ENCODE measurements at regions not wholly inside any gene's neighbourhood (a gene's known extent, or its start where the extent isn't known, plus 50 kb on each side); places are given as distances from the start of the nearest gene placed in this dataset.

DNA sequence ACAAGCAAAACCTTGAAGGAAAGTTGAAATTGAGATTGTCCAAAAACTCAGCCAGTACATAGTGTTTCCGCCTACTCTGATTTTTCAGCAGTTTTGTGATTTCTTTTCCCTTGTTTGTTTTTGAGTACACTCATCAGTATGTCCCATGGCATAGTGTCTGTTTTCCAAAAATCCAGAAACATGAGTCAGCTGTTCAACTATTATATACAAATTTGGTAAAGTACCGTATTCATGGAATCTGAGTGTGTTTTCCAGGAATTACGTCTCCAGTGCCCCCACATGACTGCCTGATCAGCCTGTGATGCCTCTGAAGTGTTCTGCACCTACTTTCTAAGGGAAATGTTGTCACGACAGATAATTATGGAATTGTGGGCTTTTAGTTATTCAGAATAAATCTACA lies 186.8 kb downstream of the LTN1 start:
- no peaks in the 10 kb centered on the region for H3K36me3 ChIP-seq (ENCODE audit: insufficient read depth, low read length)
- H3K4me3 ChIP-seq (ENCODE audit: low read length), result no peak overlapping the region
- no peaks in the 10 kb centered on the region for H3K4me1 ChIP-seq (ENCODE audit: insufficient read depth, low read length)
- 82% methylated on average over 4 of the region's 4 CpGs for WGBS
- no peak overlapping the region for H3K9ac ChIP-seq (ENCODE audit: low read depth, low read length)
- H3K27me3 ChIP-seq (ENCODE audit: insufficient read depth, low read length), result no peaks in the 10 kb centered on the region
- no peak overlapping the region for H3K27ac ChIP-seq (ENCODE audit: low read depth, low read length)
- H3K9me3 ChIP-seq (ENCODE audit: insufficient read depth, low read depth, low read length), result peaks cover 3% of the 10 kb centered on the region; the same call in 1 of the 2 replicates

DNA sequence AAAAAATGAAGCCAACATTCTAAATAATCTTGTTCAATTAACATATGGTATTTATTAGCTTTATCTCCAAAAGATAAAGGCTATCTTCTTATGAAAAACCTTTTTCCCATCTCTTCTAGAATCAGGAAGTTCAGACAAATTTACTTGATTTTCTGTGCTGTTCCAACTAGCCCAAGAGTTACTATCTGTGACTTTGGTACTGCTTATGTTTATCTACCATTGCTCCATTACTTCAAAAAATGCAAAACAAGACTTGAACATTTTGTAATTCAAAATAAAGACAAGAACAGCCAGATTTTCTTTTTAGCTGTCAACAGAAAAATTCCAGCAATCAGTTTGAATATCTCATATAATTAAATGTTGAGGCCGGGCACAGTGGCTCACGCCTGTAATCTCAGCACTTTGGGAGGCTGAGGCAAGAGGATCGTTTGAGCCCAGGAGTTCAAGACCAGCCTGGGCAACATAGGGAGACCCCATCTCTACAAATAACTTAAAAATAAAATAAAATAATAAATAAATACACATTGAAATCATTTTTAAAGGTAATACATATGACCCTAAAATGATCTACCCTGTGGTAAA lies 188.5 kb downstream of the LTN1 start:
- no peaks in the 10 kb centered on the region for H3K36me3 ChIP-seq (ENCODE audit: insufficient read depth, low read length)
- 97% methylated on average over 3 of the region's 3 CpGs for WGBS
- no peak overlapping the region for H3K9ac ChIP-seq (ENCODE audit: low read depth, low read length)
- no peaks in the 10 kb centered on the region for H3K27me3 ChIP-seq (ENCODE audit: insufficient read depth, low read length)
- no peak overlapping the region for H3K27ac ChIP-seq (ENCODE audit: low read depth, low read length)
- no peaks in the 10 kb centered on the region for H3K4me1 ChIP-seq (ENCODE audit: insufficient read depth, low read length)
- H3K9me3 ChIP-seq (ENCODE audit: insufficient read depth, low read depth, low read length), result peaks cover 3% of the 10 kb centered on the region; the same call in 1 of the 2 replicates
- H3K4me3 ChIP-seq (ENCODE audit: low read length), result no peak overlapping the region

DNA sequence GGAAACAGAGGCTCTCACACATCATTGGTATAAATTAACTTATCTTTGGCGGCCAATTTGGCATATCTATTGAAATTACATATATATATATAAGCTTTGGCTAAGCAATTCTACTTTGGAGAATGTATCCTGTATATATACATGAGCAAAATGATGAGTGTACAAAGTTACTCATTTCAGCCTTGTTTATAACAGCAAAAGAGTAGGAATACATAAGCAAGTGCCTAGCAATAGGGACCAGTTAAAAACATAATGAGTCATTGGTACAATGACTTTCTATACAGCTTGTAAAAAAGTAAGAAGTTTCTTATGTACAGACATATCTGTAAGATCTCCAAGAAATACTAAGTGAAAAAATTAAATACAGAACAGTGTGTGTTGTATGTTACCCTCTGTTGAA lies 190.8 kb downstream of the LTN1 start:
- no CpG with 5 or more reads among the region's 1 CpG for WGBS

GRCh38 chr21:28799926-28800325 lies 192.8 kb downstream of the LTN1 start:
- H3K9me3 ChIP-seq (ENCODE audit: insufficient read depth, low read depth, low read length), result no peaks in the 10 kb centered on the region
- H3K4me1 ChIP-seq (ENCODE audit: insufficient read depth, low read length), result no peaks in the 10 kb centered on the region
- H3K27me3 ChIP-seq (ENCODE audit: insufficient read depth, low read length), result no peaks in the 10 kb centered on the region
- WGBS, result 96% methylated on average over 7 of the region's 7 CpGs
- no peak overlapping the region for H3K4me3 ChIP-seq (ENCODE audit: low read length)
- no peaks in the 10 kb centered on the region for H3K36me3 ChIP-seq (ENCODE audit: insufficient read depth, low read length)
- no peak overlapping the region for H3K9ac ChIP-seq (ENCODE audit: low read depth, low read length)
- H3K27ac ChIP-seq (ENCODE audit: low read depth, low read length), result no peak overlapping the region

More for the DNA sequence above, 190.8 kb downstream of the LTN1 start:
- H3K9me3 ChIP-seq (ENCODE audit: insufficient read depth, low read depth, low read length), result no peaks in the 10 kb centered on the region
- H3K4me3 ChIP-seq (ENCODE audit: low read length), result no peak overlapping the region
- H3K36me3 ChIP-seq (ENCODE audit: insufficient read depth, low read length), result no peaks in the 10 kb centered on the region
- H3K4me1 ChIP-seq (ENCODE audit: insufficient read depth, low read length), result no peaks in the 10 kb centered on the region
- no peak overlapping the region for H3K9ac ChIP-seq (ENCODE audit: low read depth, low read length)
- H3K27me3 ChIP-seq (ENCODE audit: insufficient read depth, low read length), result no peaks in the 10 kb centered on the region
- no peak overlapping the region for H3K27ac ChIP-seq (ENCODE audit: low read depth, low read length)

GRCh38 chr21:28798798-28799197 lies 193.9 kb downstream of the LTN1 start:
- 88% methylated on average over 1 of the region's 1 CpG for WGBS
- Histone ChIP-seq H3K4me3 (ENCODE audit: low read length) (no peak overlapping the region), H3K9ac (ENCODE audit: low read depth, low read length) (no peak overlapping the region), H3K36me3 (ENCODE audit: insufficient read depth, low read length) (no peaks in the 10 kb centered on the region), H3K9me3 (ENCODE audit: insufficient read depth, low read depth, low read length) (no peaks in the 10 kb centered on the region), H3K27me3 (ENCODE audit: insufficient read depth, low read length) (no peaks in the 10 kb centered on the region), H3K4me1 (ENCODE audit: insufficient read depth, low read length) (peaks cover 5% of the 10 kb centered on the region; the same call in 1 of the 2 replicates), H3K27ac (ENCODE audit: low read depth, low read length) (no peak overlapping the region)

GRCh38 chr21:28795251-28795650 lies 197.4 kb downstream of the LTN1 start:
- H3K9ac ChIP-seq (ENCODE audit: low read depth, low read length), result no peak overlapping the region
- H3K4me1 ChIP-seq (ENCODE audit: insufficient read depth, low read length), result peaks cover 8% of the 10 kb centered on the region
- no peaks in the 10 kb centered on the region for H3K9me3 ChIP-seq (ENCODE audit: insufficient read depth, low read depth, low read length)
- H3K4me3 ChIP-seq (ENCODE audit: low read length), result no peak overlapping the region
- 88% methylated on average over 1 of the region's 1 CpG for WGBS
- no peak overlapping the region for H3K27ac ChIP-seq (ENCODE audit: low read depth, low read length)
- no peaks in the 10 kb centered on the region for H3K36me3 ChIP-seq (ENCODE audit: insufficient read depth, low read length)
- H3K27me3 ChIP-seq (ENCODE audit: insufficient read depth, low read length), result no peaks in the 10 kb centered on the region

GRCh38 chr21:28794371-28794851 lies 198.3 kb downstream of the LTN1 start:
- Histone ChIP-seq H3K27me3 (ENCODE audit: insufficient read depth, low read length) (no peaks in the 10 kb centered on the region), H3K9me3 (ENCODE audit: insufficient read depth, low read depth, low read length) (no peaks in the 10 kb centered on the region), H3K4me1 (ENCODE audit: insufficient read depth, low read length) (peaks cover 11% of the 10 kb centered on the region), H3K27ac (ENCODE audit: low read depth, low read length) (no peak overlapping the region), H3K36me3 (ENCODE audit: insufficient read depth, low read length) (no peaks in the 10 kb centered on the region), H3K9ac (ENCODE audit: low read depth, low read length) (no peak overlapping the region), H3K4me3 (ENCODE audit: low read length) (no peak overlapping the region)
- WGBS, result 89% methylated on average over 2 of the region's 2 CpGs

DNA sequence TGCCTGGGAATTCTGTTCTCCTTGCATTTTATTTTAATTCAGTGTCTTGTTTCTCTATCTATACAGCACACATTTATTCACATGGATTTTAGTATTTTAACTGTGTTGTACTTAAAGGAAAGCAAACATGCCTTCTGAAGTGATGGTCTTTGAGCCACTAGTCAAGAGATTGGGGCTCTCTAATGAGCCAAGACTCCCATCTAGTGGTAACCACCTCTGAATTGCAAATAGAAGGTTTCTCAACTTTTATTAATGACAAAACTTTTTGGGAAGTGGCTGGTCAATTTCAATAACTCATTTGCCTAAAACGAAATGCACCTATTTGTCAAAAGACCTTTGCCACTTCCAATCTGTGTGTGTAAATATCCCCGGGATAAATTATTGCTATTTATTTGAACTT lies 199.6 kb downstream of the LTN1 start:
- H3K9ac ChIP-seq (ENCODE audit: low read depth, low read length), result no peak overlapping the region
- peaks cover 11% of the 10 kb centered on the region for H3K4me1 ChIP-seq (ENCODE audit: insufficient read depth, low read length)
- H3K27me3 ChIP-seq (ENCODE audit: insufficient read depth, low read length), result no peaks in the 10 kb centered on the region
- H3K36me3 ChIP-seq (ENCODE audit: insufficient read depth, low read length), result no peaks in the 10 kb centered on the region
- no peak overlapping the region for H3K4me3 ChIP-seq (ENCODE audit: low read length)
- no peak overlapping the region for H3K27ac ChIP-seq (ENCODE audit: low read depth, low read length)
- 94% methylated on average over 2 of the region's 2 CpGs for WGBS
- no peaks in the 10 kb centered on the region for H3K9me3 ChIP-seq (ENCODE audit: insufficient read depth, low read depth, low read length)

- H3K36me3 ChIP-seq (ENCODE audit: insufficient read depth, low read length), result no peaks in the 10 kb centered on the region
- H3K4me3 ChIP-seq (ENCODE audit: low read length), result no peak overlapping the region
- WGBS, result 88% methylated on average over 3 of the region's 4 CpGs
- H3K27ac ChIP-seq (ENCODE audit: low read depth, low read length), result no peak overlapping the region
- peaks cover 11% of the 10 kb centered on the region for H3K4me1 ChIP-seq (ENCODE audit: insufficient read depth, low read length)
- no peaks in the 10 kb centered on the region for H3K9me3 ChIP-seq (ENCODE audit: insufficient read depth, low read depth, low read length)
- no peak overlapping the region for H3K9ac ChIP-seq (ENCODE audit: low read depth, low read length)
- no peaks in the 10 kb centered on the region for H3K27me3 ChIP-seq (ENCODE audit: insufficient read depth, low read length)
Observed at GRCh38 chr21:28791595-28792282, 200.9 kb downstream of the LTN1 start.

DNA sequence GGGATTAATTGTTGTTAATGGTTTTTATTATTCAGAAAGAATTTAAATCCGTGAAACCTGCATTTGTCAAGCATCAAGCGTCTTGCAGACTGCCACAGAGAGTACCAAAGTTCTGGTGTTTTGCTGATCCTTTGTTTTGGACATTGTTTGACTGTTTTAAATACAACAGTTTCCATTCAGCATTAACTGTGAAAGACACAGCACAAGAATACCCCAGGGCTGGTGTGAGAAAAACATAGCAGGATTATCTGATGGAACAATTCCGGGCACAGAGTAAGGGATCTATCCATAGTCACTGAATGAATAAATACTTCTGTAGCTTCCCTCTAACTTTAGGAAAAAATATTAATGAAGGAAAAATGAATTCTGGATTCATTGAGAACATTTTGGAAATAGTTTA lies 202.3 kb downstream of the LTN1 start:
- Histone ChIP-seq H3K4me1 (ENCODE audit: insufficient read depth, low read length) (peaks cover 11% of the 10 kb centered on the region), H3K36me3 (ENCODE audit: insufficient read depth, low read length) (no peaks in the 10 kb centered on the region), H3K4me3 (ENCODE audit: low read length) (no peak overlapping the region), H3K9ac (ENCODE audit: low read depth, low read length) (no peak overlapping the region), H3K27ac (ENCODE audit: low read depth, low read length) (no peak overlapping the region), H3K9me3 (ENCODE audit: insufficient read depth, low read depth, low read length) (no peaks in the 10 kb centered on the region; the same call in 1 of the 2 replicates), H3K27me3 (ENCODE audit: insufficient read depth, low read length) (no peaks in the 10 kb centered on the region)
- 81% methylated on average over 2 of the region's 3 CpGs for whole genome bisulfite sequencing

GRCh38 chr21:28789523-28789922 lies 203.2 kb downstream of the LTN1 start:
- no peak overlapping the region for H3K27ac ChIP-seq (ENCODE audit: low read depth, low read length)
- H3K9me3 ChIP-seq (ENCODE audit: insufficient read depth, low read depth, low read length), result no peaks in the 10 kb centered on the region; the same call in 1 of the 2 replicates
- no peaks in the 10 kb centered on the region for H3K27me3 ChIP-seq (ENCODE audit: insufficient read depth, low read length)
- 96% methylated on average over 3 of the region's 3 CpGs for WGBS
- no peaks in the 10 kb centered on the region for H3K36me3 ChIP-seq (ENCODE audit: insufficient read depth, low read length)
- H3K4me3 ChIP-seq (ENCODE audit: low read length), result no peak overlapping the region
- H3K9ac ChIP-seq (ENCODE audit: low read depth, low read length), result no peak overlapping the region
- peaks cover 8% of the 10 kb centered on the region for H3K4me1 ChIP-seq (ENCODE audit: insufficient read depth, low read length)
